ENCODE measurements at regions not wholly inside any gene's neighbourhood (a gene's known extent, or its start where the extent isn't known, plus 50 kb on each side); places are given as distances from the start of the nearest gene placed in this dataset.

DNA sequence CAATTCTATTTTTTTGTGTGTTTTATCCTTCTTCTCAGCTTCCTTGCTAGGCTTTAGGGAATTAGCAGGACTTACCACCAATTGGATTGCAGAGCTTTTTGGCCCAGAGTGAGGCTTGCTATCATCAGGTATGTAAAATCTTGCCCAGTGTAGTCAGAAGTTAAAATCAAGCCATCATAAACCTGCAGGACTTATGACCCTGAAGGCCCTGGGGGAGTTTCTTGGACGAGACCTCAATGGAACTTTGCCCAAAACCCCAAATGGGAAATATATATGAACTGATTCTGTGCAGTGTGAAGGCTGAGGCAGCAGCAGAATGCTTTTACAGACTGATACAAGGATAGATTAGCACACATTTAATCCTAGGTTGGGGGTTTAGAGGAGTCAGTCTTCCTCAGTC lies 287.0 kb downstream of the SH3GL2 start:
- no peak for TF ChIP-seq MYC (IDR thresholded peaks at IDR 0.05; ENCODE audit: low read depth, low read length)
- TF ChIP-seq, protein P1, sequence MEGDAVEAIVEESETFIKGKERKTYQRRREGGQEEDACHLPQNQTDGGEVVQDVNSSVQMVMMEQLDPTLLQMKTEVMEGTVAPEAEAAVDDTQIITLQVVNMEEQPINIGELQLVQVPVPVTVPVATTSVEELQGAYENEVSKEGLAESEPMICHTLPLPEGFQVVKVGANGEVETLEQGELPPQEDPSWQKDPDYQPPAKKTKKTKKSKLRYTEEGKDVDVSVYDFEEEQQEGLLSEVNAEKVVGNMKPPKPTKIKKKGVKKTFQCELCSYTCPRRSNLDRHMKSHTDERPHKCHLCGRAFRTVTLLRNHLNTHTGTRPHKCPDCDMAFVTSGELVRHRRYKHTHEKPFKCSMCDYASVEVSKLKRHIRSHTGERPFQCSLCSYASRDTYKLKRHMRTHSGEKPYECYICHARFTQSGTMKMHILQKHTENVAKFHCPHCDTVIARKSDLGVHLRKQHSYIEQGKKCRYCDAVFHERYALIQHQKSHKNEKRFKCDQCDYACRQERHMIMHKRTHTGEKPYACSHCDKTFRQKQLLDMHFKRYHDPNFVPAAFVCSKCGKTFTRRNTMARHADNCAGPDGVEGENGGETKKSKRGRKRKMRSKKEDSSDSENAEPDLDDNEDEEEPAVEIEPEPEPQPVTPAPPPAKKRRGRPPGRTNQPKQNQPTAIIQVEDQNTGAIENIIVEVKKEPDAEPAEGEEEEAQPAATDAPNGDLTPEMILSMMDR (IDR thresholded peaks at IDR 0.05; ENCODE audit: extremely low read depth in 1 of 2, insufficient read depth in 1 of 2, low read depth in 1 of 2, low read length in 2 of 2): no peak
- TF ChIP-seq, protein P2, sequence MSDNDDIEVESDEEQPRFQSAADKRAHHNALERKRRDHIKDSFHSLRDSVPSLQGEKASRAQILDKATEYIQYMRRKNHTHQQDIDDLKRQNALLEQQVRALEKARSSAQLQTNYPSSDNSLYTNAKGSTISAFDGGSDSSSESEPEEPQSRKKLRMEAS (IDR thresholded peaks at IDR 0.05; ENCODE audit: insufficient read depth, insufficient read length): no peak
- TF ChIP-seq JUN (IDR thresholded peaks at IDR 0.05; ENCODE audit: borderline replicate concordance, insufficient read depth, insufficient read length, low read depth): no peak
- no peak for TF ChIP-seq EZH2 (IDR thresholded peaks at IDR 0.05; ENCODE audit: borderline replicate concordance, low read depth, low read length, severe bottlenecking)
- no peak for TF ChIP-seq POLR2A (IDR thresholded peaks at IDR 0.05; ENCODE audit: low read depth, low read length)
- TF ChIP-seq FOS (IDR thresholded peaks at IDR 0.05; ENCODE audit: borderline replicate concordance, insufficient read depth, low read length): no peak
- TF ChIP-seq GATA2 (IDR thresholded peaks at IDR 0.05; ENCODE audit: insufficient read depth, insufficient read length, low read depth, low read length): no peak
- no peak for TF ChIP-seq POLR2AphosphoS5 (IDR thresholded peaks at IDR 0.05; ENCODE audit: insufficient read depth, low read depth, low read length)
- dilution Hi-C loops (cut with MboI; ENCODE audit: extremely low pct_ligation_motif_present, low sequenced_read_pairs) (no loop called here), intact Hi-C loops (cut with micrococcal nuclease) (no loop called here)
- no TSS peak for BruUV-seq (replicated peaks)
- no peaks in the 10 kb centered on the region for H3K79me2 ChIP-seq (ENCODE audit: control insufficient read depth, insufficient read depth, low read length)
- DNase-seq (ENCODE audit: low read depth, low spot score): no peak
- no peak overlapping the region for H2AFZ ChIP-seq (ENCODE audit: low read depth, low read length)
- no peak overlapping the region for H3K4me2 ChIP-seq (ENCODE audit: insufficient read depth, low read length)
- H3K27me3 ChIP-seq (ENCODE audit: control insufficient read depth in 2 of 2, insufficient read depth in 2 of 2, low read length in 2 of 2): no peaks in the 10 kb centered on the region
- ChIA-PET CTCF (interaction anchor here (0.5 to 0.6 kb wide), 2 partner anchors 16 to 1133 kb away, joined by 3 read pairs; no protein-coding TSS in a partner anchor), POLR2A (no interaction called here)
- H3K9me1 ChIP-seq (replicated peaks; ENCODE audit: control insufficient read depth, extremely low read depth, insufficient read depth, low read length): no peaks in the 10 kb centered on the region
- no peaks in the 10 kb centered on the region for H3K9me3 ChIP-seq (replicated peaks; ENCODE audit: control insufficient read depth, insufficient read depth, low read length)
- H3K4me3 ChIP-seq (replicated peaks in 1 of 3; ENCODE audit: insufficient read depth in 1 of 3, low read depth in 1 of 3, low read length in 3 of 3): no peak overlapping the region
- no peak for FAIRE-seq
- no peak overlapping the region for H3K9ac ChIP-seq (replicated peaks; ENCODE audit: extremely low read depth, insufficient read depth, low read length)
- H4K20me1 ChIP-seq (replicated peaks; ENCODE audit: control insufficient read depth, extremely low read depth, insufficient read depth, low read length): no peaks in the 10 kb centered on the region
- no peaks in the 10 kb centered on the region for H3K4me1 ChIP-seq (ENCODE audit: control insufficient read depth, extremely low read depth, insufficient read depth, low read length)
- no peak overlapping the region for H3K27ac ChIP-seq (ENCODE audit: insufficient read depth, low read depth, low read length)
- no peaks in the 10 kb centered on the region for H3K36me3 ChIP-seq (ENCODE audit: control insufficient read depth in 2 of 2, extremely low read depth in 1 of 2, insufficient read depth in 2 of 2, low read length in 2 of 2)
